IMR-90 (cell line): ENCODE measurements at regions not wholly inside any gene's neighbourhood (a gene's known extent, or its start where the extent isn't known, plus 50 kb on each side); places are given as distances from the start of the nearest gene placed in this dataset.

Source experiments
- ELK1 ChIP-seq: fragments of 150-350 bp; IDR thresholded peaks from 2 replicates; pipeline ENCODE4 v1.6.1; 2016; ENCODE audit warnings: low read depth, mild to moderate bottlenecking, low read length, moderate library complexity, borderline replicate concordance
- POLR2A ChIP-seq: IDR thresholded peaks from 2 replicates; pipeline ENCODE4 v1.6.1; 2012; ENCODE audit warnings: mild to moderate bottlenecking, low read depth, low read length

- no peak for TF ChIP-seq POLR2A
- no peak for TF ChIP-seq ELK1
These were observed 65.9 kb downstream of the BLID start for GRCh38 chr11:122050021-122050690.
